ENCODE measurements at regions not wholly inside any gene's neighbourhood (a gene's known extent, or its start where the extent isn't known, plus 50 kb on each side); places are given as distances from the start of the nearest gene placed in this dataset.

DNA sequence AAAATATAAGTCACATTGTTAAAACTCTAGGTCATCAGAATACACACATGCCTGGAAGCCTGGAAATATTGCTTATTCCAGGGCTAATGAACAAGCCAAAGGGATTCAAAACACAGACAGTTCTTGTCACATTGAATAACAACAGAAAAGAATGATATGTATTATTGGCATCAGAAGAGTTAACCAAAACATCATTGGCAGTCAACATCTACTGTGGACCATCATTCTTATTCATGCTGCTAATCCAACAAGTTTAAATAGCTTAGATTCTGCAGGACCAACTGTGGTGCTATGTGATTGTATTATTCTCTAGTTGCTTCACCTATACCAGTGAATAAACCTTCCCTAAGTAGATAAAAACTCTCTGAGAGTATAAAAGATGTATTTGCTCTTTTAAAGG, 198.3 kb downstream of the NEBL start:
- TF ChIP-seq, protein P1, sequence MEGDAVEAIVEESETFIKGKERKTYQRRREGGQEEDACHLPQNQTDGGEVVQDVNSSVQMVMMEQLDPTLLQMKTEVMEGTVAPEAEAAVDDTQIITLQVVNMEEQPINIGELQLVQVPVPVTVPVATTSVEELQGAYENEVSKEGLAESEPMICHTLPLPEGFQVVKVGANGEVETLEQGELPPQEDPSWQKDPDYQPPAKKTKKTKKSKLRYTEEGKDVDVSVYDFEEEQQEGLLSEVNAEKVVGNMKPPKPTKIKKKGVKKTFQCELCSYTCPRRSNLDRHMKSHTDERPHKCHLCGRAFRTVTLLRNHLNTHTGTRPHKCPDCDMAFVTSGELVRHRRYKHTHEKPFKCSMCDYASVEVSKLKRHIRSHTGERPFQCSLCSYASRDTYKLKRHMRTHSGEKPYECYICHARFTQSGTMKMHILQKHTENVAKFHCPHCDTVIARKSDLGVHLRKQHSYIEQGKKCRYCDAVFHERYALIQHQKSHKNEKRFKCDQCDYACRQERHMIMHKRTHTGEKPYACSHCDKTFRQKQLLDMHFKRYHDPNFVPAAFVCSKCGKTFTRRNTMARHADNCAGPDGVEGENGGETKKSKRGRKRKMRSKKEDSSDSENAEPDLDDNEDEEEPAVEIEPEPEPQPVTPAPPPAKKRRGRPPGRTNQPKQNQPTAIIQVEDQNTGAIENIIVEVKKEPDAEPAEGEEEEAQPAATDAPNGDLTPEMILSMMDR (conservative IDR thresholded peaks at IDR 0.05 in 1 of 2, IDR thresholded peaks at IDR 0.05 in 1 of 2; ENCODE audit: extremely low read depth in 1 of 2, insufficient read depth in 1 of 2, low read depth in 1 of 2, low read length in 2 of 2), result no peak
- no peak for TF ChIP-seq EZH2 (IDR thresholded peaks at IDR 0.05; ENCODE audit: borderline replicate concordance, low read length)

Measured in mammary epithelial cell (primary cell).